ENCODE measurements at regions not wholly inside any gene's neighbourhood (a gene's known extent, or its start where the extent isn't known, plus 50 kb on each side); places are given as distances from the start of the nearest gene placed in this dataset.

DNA sequence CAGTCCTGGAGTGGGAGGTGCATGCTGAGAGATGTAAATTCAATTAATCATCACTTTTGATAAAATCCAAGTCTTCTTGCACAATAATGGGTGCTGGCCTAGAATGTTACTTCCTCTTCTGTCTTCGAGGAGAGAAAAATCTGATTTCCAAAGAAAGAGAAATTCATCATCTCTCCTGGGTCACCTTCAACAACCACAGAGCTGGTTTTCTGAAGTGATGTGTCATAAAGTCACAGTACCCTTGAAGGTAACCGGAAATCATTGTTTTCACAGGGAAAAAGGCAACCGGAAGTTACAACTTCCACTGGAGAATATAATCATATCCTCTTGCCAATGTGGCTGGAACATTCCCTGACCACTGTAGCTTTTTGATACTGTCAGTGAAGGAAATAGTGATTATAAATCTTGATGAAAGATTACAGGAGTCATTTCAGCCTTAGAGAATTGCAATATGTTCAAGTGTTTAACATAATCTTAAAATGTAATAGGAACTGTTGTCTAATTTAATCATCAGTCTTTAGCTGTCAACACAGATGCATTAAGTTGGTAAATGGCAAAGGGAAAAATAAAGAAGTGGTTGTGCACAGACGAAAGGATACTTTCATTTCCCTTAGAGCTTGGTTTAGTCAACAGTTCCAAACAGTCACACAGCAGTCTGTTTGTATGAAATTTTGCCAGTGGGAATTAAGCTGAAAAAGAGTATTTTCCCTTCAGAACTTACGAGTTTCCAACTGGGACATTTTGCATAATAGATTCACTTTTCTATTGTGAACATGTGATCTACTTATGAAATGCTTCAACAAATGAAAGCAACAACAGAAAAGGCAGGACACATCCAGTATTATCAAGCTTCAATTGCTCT, 106.5 kb upstream of the SLC4A7 start:
- DNase-seq, result no peak

DNA sequence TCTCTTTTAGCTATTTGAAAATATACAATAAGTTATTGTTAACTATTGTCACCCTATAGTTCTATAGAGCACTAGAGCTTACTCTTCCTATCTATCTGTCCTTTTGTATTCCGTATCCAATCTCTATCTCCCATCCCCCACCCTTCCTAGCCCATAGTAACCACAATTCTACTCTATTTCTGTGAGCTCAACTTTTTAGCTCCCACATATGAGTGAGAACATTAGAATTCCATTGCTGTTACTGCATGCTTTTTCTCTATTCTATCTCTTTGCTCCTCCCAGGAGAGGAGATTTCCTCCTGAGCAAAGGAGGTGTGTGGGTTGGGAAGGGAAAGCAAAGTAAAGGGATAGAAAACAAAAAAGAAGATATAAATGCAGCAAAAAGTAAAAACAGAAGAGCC, 105.6 kb upstream of the SLC4A7 start:
- no peak for DNase-seq

DNA sequence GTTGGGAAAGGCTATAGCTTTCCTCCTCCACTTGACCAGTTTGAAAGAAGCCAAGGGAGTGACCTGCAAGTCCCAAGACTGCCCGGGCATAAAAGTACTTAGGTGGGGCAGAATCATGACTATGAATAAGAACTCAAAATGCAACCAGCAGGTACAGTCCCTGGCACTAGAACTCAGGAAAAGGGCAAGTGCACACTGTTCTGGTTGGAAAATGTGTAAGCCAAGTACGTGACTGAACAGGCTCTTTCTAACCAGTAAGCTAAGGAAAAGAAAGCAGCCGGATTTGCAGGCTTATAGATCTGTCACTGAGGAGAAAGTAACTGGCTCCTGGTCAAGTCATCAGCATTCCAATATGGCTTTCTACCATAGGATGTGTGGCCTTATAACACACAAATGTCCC, 101.2 kb upstream of the SLC4A7 start:
- no peak for DNase-seq

DNA sequence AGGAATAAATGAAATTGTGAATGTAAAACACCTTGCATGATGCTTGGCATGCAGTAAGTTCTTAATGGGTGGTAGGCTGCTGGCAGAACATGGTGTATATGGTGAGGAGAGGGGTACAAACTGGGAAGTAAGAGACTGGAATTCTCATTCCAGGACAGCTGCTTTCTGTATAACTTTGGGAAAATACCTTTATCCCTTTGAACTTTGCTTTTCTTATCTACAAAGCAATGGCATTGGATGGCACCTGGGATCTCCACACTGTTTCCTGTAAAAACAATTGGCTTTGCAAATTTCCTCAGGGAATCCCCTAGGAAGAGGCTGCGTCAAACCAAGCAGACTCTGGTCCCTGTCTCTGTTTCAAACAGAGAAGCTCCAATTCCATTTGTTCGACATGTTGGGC, 100.7 kb upstream of the SLC4A7 start:
- no peak for DNase-seq

DNA sequence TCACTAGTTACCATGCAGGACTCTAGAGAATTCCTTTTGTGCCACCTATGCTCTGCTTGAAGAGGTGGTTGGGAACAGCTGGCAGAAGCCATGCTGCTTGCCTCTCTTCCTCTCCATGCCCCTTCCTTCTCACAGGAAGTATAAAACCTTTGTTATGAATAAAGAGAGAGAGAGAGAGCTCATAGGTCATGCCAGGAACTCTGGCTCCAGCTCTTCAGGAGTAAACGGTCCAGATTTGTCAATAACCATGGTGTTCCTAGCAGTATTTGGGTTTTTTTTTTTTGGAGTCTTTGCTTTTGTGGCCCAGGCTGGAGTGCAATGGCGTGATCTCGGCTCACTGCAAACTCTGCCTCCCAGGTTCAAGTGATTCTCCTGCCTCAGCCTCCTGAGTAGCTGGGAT, 97.7 kb upstream of the SLC4A7 start:
- DNase-seq, result no peak

DNA sequence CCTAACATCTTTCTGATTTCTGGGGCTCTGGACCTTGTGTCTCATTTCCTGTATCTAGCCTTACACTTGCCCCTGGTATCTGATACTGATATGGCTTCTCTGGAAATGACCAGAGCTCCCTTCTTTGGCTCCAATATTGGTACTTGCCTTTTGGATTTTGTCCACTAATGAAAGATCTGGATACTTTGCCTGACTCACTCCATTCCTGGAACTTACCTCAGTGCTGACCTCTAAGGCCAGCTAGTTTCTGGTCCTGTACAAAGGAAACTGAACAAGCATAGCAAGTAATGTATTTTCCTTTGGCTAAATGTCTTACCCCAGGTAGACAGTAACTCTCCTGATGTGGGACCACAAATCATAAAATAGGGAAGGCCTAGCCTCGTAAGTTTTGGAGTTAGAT, 93.8 kb upstream of the SLC4A7 start:
- no peak for DNase-seq

DNA sequence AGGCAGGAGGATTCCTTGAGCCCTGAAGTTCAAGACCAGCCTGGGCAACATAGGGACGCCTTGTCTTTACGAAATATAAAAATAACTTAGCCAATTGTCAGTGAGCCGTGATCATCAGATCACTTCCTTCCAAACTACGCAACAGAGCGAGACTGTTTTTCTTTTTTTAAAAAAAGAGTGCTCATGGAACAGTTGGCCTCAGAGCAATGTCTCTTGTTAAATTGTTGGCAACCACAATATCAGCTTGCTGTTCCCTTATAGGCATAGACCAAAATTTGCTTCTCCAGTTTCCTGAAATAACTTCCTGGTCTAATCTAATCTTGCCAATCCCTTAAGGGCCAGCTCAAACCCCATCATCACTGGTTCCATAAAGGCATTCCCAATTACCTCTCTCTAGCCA, 93.3 kb upstream of the SLC4A7 start:
- DNase-seq, result no peak

DNA sequence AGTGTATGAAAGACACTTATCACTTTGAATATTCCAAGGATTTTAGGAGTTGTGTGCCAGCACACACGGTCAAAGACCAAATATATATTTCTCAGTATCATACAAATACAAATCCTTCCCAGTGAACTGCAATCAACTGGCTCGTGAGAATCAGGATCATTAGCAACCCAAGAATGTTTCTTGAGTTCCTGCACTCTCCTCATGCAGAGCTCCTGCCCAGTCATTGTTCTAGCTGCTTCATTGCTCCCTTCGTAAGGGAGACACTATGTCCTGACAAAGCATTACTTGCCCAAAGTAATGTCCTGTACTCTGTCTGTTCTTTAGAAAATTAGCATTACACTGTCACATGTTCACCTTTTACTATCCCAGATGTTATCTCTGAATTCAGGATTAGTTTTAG, 92.0 kb upstream of the SLC4A7 start:
- no peak for DNase-seq

DNA sequence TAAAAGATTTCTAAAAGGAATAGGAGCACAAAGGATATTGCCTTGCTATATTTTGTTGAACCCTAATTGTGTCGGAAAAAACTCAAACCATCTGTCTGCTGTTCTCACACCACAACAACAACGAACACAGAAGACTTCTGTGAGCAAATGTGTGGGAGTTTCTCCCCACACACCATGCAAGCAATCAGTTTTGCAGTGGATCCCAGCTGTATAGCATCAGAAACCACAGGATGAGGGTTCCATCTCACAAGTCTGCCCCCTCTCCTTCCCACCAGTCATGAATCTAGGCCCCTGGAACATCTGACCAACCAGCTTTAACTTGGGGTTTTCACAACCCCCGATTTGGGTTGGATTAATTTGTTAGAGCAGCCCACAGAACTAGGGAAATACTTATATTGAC, 91.3 kb upstream of the SLC4A7 start:
- DNase-seq, result no peak

DNA sequence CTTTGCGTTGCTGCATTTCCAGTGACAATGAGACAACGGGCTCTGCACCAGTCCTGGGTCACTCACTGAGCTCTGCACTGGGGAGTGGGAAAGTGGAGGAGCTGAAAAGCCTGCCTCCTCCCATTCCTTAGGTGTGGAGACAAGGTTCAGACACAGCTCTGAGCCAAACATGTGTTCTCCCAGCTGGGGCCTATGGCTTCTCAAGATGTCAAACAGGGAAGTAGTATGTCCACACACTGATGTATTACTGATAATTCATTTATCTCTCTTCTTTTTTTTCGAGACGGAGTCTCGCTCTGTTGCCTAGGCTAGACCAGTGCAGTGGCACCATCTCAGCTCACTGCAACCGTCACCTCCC, 90.2 kb upstream of the SLC4A7 start:
- DNase-seq, result no peak

DNA sequence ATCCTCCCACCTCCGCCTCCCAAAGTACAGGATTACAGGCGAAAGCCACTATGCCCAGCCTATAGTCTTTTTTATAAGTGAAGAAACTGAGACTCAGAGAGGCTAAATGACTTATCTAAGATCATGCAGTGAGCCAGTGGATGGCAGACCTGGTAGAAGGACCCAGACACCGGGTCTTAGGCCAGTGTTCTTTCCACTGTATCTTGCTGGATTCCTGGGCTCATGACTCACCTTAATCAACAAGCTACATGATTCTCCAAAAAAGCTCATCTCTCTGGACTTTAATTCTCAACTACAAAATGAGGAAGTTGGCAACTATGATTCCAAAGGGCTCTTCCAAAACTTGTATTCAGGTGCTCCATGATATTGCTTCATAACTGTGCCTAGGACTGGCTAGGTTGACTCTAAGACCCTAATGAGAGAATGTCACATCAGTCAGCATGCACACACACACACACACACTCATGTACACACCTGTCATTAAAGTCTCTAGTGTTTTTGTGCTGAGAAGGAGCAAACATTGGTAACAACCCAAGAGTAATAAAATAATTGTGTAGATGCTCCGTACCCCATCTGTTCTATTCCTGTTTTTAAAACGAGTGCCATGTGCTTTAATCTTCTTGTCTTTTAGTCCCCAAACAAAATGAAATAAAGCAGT, 89.7 kb upstream of the SLC4A7 start:
- no peak for DNase-seq

DNA sequence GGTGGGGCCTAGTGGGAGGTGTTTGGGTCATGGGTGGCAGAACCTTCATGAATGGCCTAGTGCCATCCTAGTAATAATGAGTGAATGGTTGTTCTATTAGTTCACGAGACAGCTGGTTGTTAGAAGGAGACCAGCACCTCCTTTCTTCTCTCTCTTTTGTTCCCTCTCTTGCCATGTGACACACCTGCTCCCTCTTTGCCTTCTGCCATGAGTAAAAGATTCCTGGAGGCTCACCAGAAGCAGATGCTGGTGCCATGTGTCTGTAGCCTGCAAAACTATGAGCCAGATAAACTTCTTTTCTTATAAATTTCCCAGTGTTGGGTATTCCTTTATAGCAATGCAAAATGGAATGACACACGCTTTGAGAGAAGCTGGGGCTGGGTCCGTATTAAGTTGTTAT, 89.0 kb upstream of the SLC4A7 start:
- DNase-seq, result no peak

DNA sequence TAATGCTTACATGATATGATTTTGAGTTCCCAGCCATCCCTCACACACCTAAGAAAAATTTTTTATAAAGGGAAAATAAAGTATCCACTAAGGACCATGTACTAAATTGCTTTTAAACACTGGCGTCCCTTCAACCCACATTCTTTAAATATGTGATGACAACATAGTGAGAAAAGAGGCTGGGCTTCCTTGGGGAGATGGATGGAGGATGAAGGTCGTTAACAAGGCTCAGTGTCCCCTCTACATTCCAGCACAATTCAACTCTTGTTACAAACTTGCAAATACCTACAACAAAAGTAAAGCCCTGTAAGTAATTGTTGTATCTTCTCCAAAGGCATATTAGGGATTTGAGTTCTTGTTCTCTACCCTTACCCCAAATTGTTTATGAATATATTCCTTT, 87.2 kb upstream of the SLC4A7 start:
- no peak for DNase-seq

DNA sequence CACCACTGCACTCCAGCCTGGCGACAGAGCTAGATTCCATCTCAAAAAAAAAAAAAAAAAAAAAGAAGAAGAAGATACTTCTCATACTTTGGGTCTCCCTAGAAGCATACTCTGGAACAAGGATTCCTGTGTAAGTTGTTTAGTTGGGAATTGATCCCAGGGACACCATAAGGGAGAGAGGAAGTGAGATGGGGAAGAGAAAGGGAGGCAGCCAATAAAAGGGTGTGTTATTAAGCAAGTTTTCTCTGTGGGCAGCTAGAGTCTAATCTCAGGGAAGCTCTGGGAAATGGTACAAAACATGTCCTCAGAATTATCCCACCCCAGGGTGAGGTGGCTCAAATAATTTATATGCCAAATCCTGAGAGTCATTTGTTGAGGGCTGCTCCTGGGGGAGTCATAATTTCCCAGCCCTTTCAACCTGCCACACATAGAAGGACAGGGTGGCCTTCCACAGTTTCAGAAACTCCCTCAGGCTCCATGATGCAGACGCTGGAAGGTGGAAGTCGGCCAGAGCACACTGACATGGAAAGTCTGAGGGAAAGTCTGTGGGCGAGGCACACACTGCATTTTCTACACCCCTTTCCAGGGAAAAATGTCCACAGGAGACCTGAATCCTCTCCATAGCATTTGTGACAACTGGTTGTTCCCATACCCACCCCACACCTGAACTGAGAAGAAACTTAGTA, 86.4 kb upstream of the SLC4A7 start:
- DNase-seq, result no peak

DNA sequence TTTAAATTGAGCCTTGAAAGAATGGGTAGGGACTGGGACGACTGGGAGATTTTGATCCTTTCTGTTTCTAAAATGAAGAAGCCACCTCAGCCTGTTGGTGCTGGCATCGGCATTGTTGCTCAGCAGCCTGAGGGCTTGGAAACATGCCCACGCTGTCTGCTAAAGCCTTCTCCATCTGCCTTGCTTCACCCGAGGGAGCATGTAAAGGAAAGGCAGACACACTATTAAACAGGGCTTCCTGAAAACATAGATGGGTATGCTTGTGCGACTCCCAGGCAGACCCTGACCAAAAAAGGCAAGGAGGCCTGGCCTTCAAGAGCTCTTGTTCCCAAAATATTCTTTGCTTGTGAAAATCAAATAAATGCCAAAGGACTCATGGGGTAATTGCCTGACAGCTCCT, 84.2 kb upstream of the SLC4A7 start:
- no peak for DNase-seq

DNA sequence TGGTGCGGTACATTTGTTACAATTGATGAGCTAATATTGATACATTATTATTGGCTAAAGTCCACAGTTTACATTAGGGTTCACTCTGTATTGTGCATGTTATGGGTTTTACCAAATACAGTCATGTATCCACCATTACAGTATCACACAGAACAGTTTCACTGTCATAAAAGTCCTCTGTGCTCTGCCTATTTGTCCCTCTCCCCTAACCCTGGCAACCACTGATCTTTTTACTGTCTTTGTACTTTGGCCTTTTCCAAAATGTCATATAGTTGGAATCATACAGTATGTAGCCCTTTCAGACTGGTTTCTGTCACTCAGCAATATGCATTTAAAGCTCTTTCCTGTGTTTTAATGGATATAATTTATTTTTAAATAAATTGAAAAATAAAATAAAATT, 83.1 kb upstream of the SLC4A7 start:
- DNase-seq, result no peak

DNA sequence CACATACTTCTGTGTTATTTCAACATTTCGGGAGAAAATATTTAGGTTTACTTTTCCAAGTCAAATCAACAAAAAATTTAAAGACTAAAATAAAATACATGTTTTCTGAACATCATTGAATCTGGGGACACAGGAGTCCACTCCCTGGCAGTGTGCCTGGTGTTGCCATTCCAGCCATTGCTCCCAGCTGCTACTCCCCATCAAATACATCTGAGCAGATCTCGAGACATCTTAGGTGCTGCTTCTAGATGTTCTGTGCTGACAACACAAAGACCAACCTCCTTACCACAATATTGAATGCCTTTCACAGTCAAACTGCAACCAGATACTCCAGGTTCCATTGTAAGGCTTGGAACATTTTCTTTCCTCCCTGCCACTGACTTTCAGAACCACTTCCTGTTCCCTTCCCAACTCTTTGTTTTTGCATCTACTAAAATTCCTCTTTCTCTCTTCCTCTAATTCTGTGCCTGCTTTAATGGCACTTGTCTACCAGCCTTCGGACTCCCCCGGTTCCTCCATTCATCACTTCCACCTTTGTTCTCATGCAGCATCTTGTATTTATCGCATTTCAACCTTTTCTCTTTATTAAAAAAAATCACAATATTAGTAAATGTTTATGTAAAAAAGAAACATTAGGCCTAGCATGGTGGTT, 81.1 kb upstream of the SLC4A7 start:
- DNase-seq, result no peak

DNA sequence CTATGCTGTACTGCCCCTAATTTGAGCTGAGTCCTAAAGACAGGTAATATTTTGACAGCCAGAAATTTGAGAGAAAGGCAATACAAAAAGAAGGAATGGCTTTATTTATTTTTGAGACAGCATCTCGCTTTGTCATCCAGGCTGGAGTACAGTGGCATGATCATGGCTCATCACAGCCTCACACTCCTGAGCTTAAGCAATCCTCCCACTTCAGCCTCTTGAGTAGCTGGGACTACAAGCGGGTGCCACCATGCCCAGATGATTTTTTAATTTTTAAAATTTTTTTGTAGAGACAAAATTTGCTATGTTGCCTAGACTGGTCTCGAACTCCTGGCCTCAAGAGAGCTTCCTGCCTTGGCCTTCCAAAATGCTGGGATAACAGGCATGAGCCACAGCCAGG, 77.4 kb upstream of the SLC4A7 start:
- DNase-seq, result no peak

DNA sequence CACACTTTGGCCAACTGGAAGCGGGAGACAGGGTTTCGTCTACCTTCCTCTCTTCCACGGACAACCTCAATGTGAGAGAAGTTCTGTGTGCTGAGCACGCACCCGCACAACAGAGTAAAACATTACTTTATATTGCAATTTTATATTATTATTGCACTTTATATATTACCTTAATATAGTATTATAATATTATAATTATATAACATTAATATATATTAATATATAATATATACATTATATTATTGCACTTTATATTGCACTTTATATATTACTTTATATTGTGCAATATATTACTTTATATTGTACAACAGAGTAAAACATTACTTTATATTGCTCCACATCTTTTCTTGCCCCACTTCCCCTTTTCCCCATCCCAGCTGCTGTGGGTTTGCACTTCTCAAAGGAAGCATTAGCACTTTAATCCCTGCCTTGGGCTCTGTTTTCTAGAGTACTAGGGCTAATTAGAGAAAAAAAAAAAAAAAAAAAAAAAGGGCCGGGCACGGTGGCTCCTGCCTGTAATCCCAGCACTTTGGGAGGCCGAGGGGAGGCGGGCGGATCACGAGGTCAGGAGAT, 76.4 kb upstream of the SLC4A7 start:
- DNase-seq, result no peak

DNA sequence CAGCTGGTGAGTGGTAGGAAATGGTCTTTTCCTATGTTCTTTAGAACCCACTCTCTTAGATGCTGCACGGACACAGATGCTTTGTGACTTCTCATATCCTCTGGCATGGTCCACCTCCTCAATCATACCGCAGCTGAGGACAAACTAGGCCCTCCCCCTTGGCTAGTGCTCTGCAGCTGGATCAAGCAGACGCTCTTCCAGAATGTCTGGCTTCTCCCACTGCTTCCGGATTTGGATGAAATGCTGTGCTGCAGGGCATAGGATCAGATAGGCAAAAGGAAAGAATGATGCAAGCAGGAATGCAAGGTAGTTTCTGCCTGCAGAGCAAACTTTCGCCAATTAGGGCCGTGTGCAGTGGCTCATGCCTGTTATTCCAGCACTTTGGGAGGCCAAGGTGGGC, 75.7 kb upstream of the SLC4A7 start:
- DNase-seq, result no peak

DNA sequence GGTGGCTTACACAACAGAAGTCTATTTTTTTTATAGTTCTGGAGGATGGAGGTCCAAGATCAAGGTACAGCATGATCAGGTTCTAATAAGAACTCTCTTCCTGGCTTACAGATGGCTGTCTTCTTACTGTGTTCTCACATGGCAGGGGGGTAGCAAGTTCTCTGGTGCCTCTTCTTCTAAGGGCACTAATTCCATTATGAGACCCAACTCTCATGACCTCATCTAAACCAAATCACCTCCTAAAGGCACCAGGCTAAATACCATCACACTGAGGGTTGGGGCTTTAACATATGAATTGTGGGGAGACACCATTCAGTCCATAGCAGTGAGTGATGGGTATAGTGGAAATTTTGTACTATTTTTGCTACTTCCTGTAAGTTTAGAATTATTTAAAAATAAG, 75.2 kb upstream of the SLC4A7 start:
- DNase-seq, result no peak

DNA sequence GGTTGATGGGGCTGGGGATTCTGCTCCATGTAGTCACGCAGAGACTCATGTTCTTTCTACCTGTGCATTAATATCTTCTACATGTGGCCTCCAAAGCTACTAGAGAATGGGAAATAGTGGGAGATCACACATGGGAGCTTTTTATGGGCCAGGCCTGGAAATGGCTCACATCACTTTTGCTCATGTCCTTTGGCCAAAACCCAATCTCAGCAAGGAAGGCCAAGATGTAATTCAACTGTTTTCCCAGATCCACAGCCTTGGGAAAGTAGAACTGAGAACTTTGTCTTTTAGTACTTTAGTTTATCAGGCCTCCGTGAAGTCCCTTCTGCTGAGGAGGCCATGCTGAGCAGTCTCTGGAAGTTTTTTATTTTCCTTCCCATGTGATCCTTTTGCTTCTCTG, 73.2 kb upstream of the SLC4A7 start:
- no peak for DNase-seq

DNA sequence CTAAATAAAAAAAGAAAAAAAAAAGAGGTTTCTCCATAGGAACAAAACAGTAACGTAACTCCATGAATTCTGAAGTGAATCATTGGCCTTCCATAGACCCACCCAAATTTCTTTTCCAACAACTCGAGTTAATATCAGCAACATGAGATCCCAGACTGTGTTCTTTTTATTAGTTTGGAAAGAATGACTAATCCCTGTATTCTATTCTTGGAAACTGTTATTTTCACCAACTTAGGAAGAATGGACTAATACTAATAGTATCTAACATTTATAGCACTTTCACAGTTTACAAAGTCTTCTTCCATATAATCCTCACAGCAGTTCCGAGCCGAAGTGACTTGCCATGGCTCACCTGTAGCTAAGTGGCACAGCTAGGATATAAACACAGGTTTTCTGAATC, 72.7 kb upstream of the SLC4A7 start:
- no peak for DNase-seq

DNA sequence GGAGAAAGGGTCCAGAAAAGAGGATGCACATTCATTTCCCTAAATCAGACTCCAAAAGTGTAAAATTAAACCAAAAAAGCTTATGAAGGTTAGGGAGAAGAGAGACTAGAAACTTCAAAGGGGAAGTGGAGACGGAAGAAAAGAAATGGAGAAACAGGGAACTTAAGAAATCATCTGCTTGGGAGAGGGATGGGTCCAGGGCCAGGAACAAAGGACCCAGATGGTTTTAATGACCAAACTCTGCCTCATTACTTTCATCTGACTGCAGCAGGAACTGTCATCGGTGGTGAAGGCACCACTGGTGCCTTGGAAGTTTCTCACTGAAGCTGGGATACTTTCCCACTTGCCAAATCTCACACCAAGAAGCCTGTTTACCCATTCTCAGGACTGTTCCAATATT, 70.5 kb upstream of the SLC4A7 start:
- DNase-seq, result no peak

Data from GDM1 (cell line).